ENCODE measurements at regions not wholly inside any gene's neighbourhood (a gene's known extent, or its start where the extent isn't known, plus 50 kb on each side); places are given as distances from the start of the nearest gene placed in this dataset.

DNA sequence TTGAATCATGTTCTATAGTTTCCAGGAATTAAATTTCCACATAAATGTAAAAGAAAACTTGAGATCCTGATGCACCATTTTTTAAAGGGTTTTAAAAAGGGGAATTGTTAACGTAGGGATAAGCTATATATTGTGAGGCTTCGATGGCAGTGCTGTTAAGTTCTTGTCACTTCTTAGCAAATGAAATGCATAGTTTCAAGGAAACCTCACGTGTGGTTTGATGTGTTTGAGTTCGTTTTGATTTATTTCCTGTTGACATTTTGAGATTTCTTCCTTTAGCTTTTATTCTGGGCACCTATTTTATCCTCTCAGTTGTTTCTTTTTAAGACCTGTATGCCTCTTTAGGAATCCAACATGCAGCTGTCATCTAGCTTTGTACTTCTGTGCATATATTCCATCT is 301.0 kb downstream of the DOCK8 start:
- no peak for DNase-seq (ENCODE audit: low read depth, low spot score)

GRCh38 chr9:517993-518392 is 303.3 kb downstream of the DOCK8 start:
- no peak for DNase-seq (ENCODE audit: low read depth, low spot score)

DNA sequence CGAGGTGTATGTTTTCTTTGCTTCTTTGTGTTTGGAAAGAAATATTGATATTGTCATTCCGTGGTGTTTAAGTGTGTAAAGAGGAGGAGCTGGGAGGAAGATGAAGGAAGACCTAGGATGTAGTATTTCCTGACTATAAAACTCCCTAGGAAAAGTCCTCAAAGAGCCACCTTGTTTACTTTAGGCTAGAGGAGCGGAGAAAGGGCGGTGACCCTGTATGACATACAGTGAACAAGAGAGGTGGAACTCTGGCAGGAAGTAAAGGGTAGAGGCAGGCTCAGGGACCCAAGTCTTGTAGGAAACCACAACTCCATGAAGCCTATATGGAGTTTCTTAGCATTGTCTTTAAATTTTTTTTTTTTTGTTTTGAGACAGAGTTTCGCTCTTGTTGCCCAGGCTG is 303.9 kb downstream of the DOCK8 start:
- DNase-seq (ENCODE audit: low read depth, low spot score), result no peak

GRCh38 chr9:519579-519978 is 304.9 kb downstream of the DOCK8 start:
- DNase-seq (ENCODE audit: low read depth, low spot score), result no peak

DNA sequence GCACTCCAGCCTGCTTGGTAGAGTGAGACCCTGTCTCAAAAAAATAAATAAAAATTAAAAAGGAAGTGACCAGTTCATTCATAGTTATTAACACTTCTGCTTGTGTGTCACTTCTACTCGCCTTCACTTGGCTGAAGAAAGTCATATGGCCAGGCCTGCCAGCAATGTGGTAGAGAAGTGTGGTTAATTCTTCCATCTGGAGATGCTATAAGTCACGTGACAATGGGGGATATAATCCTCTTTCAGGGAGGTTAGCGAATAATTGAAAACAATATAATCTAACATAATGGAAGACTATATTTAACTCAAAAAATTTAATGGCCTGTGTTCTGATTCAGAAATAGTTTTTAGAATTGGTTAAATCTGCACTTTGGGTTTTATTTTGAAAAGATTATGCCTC is 305.6 kb downstream of the DOCK8 start:
- DNase-seq (ENCODE audit: low read depth, low spot score), result no peak

- no peak for DNase-seq (ENCODE audit: low read depth, low spot score)
Observed at GRCh38 chr9:522190-522589, 307.5 kb downstream of the DOCK8 start.

DNA sequence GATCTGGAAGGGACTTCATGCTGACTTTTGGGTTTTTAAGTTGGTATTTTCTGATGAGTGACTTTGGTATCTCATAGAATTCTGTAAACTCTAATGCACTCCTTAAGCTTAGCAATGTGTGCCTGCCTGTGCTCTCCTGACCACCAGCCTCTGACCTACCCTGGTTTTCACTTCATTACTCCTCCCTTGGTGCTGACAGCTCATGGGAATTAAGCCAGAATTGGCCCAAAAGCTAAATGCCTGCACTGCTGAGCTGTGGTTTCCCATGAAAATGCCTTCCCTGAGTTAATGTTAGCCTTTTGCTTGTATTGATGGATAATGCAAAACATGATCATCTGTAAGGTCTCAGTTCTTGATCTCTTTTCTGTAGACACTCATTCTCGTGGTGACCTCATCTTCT is 308.0 kb downstream of the DOCK8 start:
- no peak for DNase-seq (ENCODE audit: low read depth, low spot score)

DNA sequence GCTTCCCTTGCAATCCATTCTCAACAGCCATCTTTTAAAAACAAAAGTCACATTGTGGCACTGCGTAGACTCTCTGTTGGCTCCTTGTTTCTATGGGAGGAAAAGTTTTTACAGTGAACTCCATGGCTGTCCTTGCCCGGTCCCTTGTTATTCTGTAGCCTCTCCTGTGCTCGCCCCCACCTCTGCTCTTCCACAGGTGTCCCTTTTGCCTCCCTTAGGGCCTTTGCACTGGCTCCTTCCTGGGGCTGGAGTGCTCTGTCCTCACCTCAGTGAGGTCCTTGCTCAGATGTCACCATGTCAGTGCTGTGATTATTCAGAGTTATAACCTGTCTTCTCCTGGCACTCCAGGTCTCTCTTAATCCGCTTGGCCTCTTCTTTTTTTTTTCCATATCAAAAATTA is 308.8 kb downstream of the DOCK8 start:
- DNase-seq (ENCODE audit: low read depth, low spot score), result no peak

DNA sequence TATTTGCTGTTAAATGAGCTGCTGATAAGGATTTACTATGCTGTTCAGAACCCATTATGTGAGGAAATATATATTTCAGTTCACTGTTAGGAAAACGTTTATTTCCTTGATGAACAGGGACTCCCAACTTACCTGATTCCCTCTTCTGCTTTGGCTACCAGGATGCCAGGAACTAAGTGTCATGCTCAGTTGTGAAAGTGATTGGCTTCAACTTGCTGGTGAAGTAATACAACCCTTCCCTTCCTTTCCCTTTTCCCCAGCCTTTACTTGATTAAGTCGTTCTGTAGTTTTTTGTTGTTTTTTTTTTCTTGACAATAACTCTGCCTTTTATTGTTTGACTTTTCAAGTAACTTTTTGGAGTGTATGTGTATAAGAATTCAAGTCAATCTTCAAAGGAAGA is 309.3 kb downstream of the DOCK8 start:
- DNase-seq (ENCODE audit: low read depth, low spot score), result no peak

- DNase-seq (ENCODE audit: low read depth, low spot score), result no peak
Observed at GRCh38 chr9:526904-527591, 312.4 kb downstream of the DOCK8 start.

DNA sequence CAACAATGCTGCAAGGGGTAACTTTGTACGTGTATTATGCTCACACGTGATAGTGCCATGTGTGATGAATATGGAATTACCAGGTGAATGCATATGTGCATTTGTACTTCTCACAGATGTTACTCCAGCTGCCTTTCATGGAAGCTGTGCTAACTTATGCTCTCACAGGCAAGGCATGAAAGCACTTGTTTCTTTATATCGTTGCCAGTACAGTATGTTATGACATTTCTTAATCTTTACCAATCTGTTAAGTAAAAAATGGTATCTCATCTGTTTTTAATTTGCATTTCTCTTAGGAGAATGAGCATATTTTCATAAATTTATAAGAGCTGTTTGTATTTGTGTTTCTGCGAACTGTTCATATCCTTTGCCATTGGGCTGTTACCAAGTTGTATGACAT is 311.8 kb upstream of the DMRT1 start:
- DNase-seq (ENCODE audit: low read depth, low spot score), result no peak

DNA sequence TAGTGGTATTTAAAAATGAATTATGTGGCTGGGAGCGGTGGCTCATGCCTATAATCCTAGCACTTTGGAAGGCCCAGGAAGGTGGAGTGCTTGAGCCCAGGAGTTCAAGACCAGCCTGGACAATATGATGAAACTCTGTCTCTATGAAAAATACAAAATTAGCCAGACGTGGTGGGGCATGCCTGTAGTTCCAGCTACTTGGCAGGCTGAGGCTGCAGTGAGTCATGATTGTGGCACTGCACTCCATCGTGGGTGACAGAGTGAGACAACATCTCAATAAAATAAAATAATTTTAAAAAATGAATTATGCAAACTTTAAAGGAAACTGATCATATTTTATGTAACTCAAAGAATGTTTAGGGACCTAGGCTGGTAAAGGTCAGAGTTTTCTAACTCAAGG is 310.8 kb upstream of the DMRT1 start:
- DNase-seq (ENCODE audit: low read depth, low spot score), result no peak

GRCh38 chr9:532707-533106 is 308.8 kb upstream of the DMRT1 start:
- no peak for DNase-seq (ENCODE audit: low read depth, low spot score)

- DNase-seq (ENCODE audit: low read depth, low spot score), result no peak
Observed at GRCh38 chr9:534886-535285, 306.6 kb upstream of the DMRT1 start.

DNA sequence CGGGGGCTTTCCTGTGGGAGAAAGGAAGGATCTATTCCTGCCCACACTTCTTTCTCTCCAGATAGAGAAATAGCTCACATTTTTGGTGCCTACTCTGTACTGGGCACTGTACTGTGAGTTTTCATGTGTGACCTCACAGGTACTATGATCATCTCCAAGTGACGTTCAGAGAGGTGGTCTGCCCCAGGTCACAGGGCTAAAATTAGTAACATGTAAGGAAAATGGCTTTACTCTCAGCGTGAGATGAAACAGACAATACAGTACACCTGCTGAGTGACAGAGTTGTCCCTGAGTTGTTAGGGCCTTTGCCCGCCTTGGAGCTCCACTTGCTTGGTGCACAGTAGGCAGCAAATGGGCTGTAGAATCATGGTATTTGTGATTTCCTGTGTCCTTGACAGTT is 306.1 kb upstream of the DMRT1 start:
- DNase-seq (ENCODE audit: low read depth, low spot score), result no peak

GRCh38 chr9:536597-537511 is 304.6 kb upstream of the DMRT1 start:
- no peak for DNase-seq (ENCODE audit: low read depth, low spot score)

GRCh38 chr9:543478-543877 is 298.0 kb upstream of the DMRT1 start:
- no peak for DNase-seq (ENCODE audit: low read depth, low spot score)

GRCh38 chr9:545480-545879 is 296.0 kb upstream of the DMRT1 start:
- DNase-seq (ENCODE audit: low read depth, low spot score), result no peak

GRCh38 chr9:546235-546634 is 295.3 kb upstream of the DMRT1 start:
- no peak for DNase-seq (ENCODE audit: low read depth, low spot score)

DNA sequence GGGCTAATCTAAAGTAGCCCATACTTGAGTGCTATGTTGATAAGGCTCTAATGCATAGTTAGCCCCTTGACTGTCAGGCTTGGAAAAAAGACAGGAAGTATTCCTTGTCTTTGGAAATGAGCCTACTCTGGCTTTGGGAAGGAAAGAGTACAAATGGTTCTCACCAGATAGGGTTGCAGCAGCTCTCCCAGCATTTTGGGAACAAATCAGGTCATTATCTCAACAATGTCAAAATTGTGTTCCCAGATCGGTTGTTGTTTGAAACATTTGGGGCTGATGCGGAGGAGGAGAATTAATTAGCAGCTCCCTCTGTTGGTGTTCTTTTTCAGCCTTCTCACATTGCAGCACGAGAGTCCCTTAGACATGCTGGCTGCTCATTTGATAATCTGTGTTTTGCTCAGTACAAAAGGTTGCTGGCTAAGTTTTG is 294.7 kb upstream of the DMRT1 start:
- no peak for DNase-seq (ENCODE audit: low read depth, low spot score)

DNA sequence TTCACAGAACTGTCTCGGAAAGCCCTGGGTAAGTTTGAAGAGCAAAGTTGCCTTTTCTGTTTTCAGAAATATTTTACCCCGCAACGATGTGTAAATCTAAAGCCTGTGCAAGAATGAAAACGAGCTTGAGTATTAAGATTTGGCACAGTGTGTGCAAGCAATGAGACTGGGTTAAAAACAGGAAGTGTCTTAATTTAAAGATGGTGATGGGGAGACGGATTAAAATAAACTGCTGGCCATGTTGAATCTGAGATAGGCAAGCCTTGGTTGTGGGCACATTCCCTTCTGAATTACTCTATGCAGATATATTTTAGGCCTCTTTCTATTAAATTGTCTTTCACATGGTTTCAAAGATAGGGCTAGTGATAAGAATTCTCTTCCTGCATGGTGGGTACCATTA is 294.2 kb upstream of the DMRT1 start:
- DNase-seq (ENCODE audit: low read depth, low spot score), result no peak

DNA sequence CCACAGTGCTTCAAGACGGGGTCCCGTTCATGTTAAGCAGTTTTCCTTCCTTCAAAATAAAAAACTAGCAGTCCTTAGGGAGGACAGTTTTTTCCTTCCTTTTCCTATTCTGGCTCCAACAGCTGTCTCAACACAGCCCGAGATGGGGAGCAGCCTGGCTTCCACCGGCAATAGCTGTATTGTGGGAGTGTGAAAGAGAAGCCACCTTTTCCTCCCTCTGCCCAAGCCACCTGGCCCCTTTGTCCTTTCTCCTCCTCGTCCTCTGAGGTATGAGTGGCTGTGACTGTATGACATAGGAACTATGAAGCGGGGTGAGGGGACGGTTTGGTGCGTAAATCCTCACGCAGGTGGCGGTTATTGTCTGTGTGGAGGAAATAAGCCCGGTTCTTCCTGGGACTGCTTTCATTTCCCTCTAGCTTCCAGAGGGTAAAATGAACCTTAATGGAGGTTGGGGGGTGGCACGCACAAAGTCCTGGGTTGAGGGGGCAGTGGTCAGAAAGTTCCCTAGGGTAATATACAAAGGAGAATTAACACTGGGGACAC is 292.0 kb upstream of the DMRT1 start:
- no peak for DNase-seq (ENCODE audit: low read depth, low spot score)

GRCh38 chr9:550333-550732 is 291.2 kb upstream of the DMRT1 start:
- no peak for DNase-seq (ENCODE audit: low read depth, low spot score)

Measured in activated naive CD8-positive, alpha-beta T cell treated with anti-CD3 and anti-CD28 coated beads, Interleukin-2, amount 50 U/mL, for 16 hours (primary cell).